GM23338 (cell line): ENCODE measurements at regions not wholly inside any gene's neighbourhood (a gene's known extent, or its start where the extent isn't known, plus 50 kb on each side); places are given as distances from the start of the nearest gene placed in this dataset.

ENCODE experiments used
- ATAC-seq: fragments of 200-7000 bp; cut with Tn5 transposase; 3 replicates; pipeline ENCODE4 v1.9.1; 2020
- DNase-seq: peaks from one replicate; pipeline ENCODE4 v3.0.0-alpha.2; 2015; ENCODE audit warnings: low spot score
- H2AFZ ChIP-seq: fragments of 200-600 bp; sonication (generic); 2 replicates; pipeline ENCODE4 v1.8.0; 2016; ENCODE audit warnings: antibody characterized with exemption, mild to moderate bottlenecking, moderate library complexity
- H3F3A ChIP-seq: fragments of 200-600 bp; sonication (generic); replicated peaks from 2 replicates; pipeline ENCODE4 v1.8.0; 2017; ENCODE audit warnings: antibody characterized with exemption, mixed run types, low read depth
- H3K27ac ChIP-seq: fragments of 200-600 bp; sonication (generic); 2 replicates; pipeline ENCODE4 v1.6.1; 2016; ENCODE audit warnings: low read depth
- H3K27me3 ChIP-seq: fragments of 200-600 bp; sonication (generic); 2 replicates; pipeline ENCODE4 v1.8.0; 2016; ENCODE audit warnings: mild to moderate bottlenecking, mixed run types, moderate library complexity; ENCODE audit not compliant: insufficient read depth
- H3K36me3 ChIP-seq: fragments of 200-600 bp; sonication (generic); 2 replicates; pipeline ENCODE4 v1.8.0; 2016; ENCODE audit warnings: mild to moderate bottlenecking; ENCODE audit not compliant: insufficient read depth
- H3K4me1 ChIP-seq: fragments of 200-600 bp; sonication (generic); 2 replicates; pipeline ENCODE4 v1.8.0; 2016; ENCODE audit warnings: mild to moderate bottlenecking, moderate library complexity; ENCODE audit not compliant: insufficient read depth
- H3K4me2 ChIP-seq: fragments of 200-600 bp; sonication (generic); 2 replicates; pipeline ENCODE4 v1.7.1; 2017; ENCODE audit warnings: mixed run types
- H3K4me3 ChIP-seq: fragments of 200-600 bp; sonication (generic); 2 replicates; pipeline ENCODE4 v1.6.1; 2016; ENCODE audit warnings: mixed run types
- H3K79me2 ChIP-seq: fragments of 200-600 bp; sonication (generic); replicated peaks from 2 replicates; pipeline ENCODE4 v1.8.0; 2017; ENCODE audit warnings: mild to moderate bottlenecking; ENCODE audit not compliant: insufficient read depth
- H3K9me2 ChIP-seq: fragments of 200-600 bp; sonication (generic); 2 replicates; pipeline ENCODE4 v1.8.0; 2017; ENCODE audit not compliant: insufficient read depth
- H4K20me1 ChIP-seq: fragments of 200-600 bp; sonication (generic); replicated peaks from 2 replicates; pipeline ENCODE4 v1.8.0; 2017; ENCODE audit warnings: mild to moderate bottlenecking; ENCODE audit not compliant: insufficient read depth
- H3K27ac Mint-ChIP-seq: 2 replicates; pipeline ENCODE4 v1.8.0; 2020; ENCODE audit warnings: inconsistent platforms, mild to moderate bottlenecking, moderate library complexity, mixed read lengths
- H3K27me3 Mint-ChIP-seq: 3 replicates; pipeline ENCODE4 v1.8.0; 2022; ENCODE audit warnings: low read depth, mild to moderate bottlenecking, moderate library complexity, mixed read lengths, inconsistent platforms; ENCODE audit not compliant: insufficient read depth, poor library complexity
- H3K36me3 Mint-ChIP-seq: 3 replicates; pipeline ENCODE4 v1.8.0; 2021; ENCODE audit warnings: low read depth, mild to moderate bottlenecking, inconsistent platforms, moderate library complexity, mixed read lengths
- H3K4me1 Mint-ChIP-seq: 3 replicates; pipeline ENCODE4 v1.8.0; 2020; ENCODE audit warnings: mild to moderate bottlenecking, inconsistent platforms, mixed read lengths
- H3K4me3 Mint-ChIP-seq: 3 replicates; pipeline ENCODE4 v1.8.0; 2021; ENCODE audit warnings: moderate library complexity, mild to moderate bottlenecking, inconsistent platforms, mixed read lengths
- H3K9me3 Mint-ChIP-seq: 3 replicates; pipeline ENCODE4 v1.8.0; 2020; ENCODE audit warnings: moderate library complexity, mild to moderate bottlenecking, inconsistent platforms, mixed read lengths
- CREB1 ChIP-seq: fragments of 250-450 bp; sonication (Bioruptor Pico); IDR thresholded peaks from 2 replicates; pipeline ENCODE4 v1.5.0; 2020; ENCODE audit warnings: low read depth, mild to moderate bottlenecking, moderate library complexity
- CTCF ChIP-seq, 2 experiments: fragments of 200-600 bp in 1 of 2; sonication (generic) in 1 of 2; conservative IDR thresholded peaks; 2 replicates each; pipeline versions ENCODE4 v1.5.1 to v1.6.1; 2016 to 2017; ENCODE audit warnings: antibody characterized with exemption in 2 of 2, low read depth in 2 of 2, mild to moderate bottlenecking in 2 of 2, moderate library complexity in 1 of 2
- ETS1 ChIP-seq: IDR thresholded peaks from 2 replicates; pipeline ENCODE4 v1.6.1; 2016; ENCODE audit warnings: antibody characterized with exemption
- EZH2 ChIP-seq: fragments of 200-600 bp; sonication (generic); IDR thresholded peaks from one replicate; pipeline ENCODE4 v1.8.0; 2017; ENCODE audit warnings: antibody characterized with exemption, mild to moderate bottlenecking, low read depth; ENCODE audit not compliant: unreplicated experiment
- EZH2phosphoT487 ChIP-seq: fragments of 200-600 bp; sonication (generic); IDR thresholded peaks from one replicate; pipeline ENCODE4 v1.8.1; 2018; ENCODE audit warnings: antibody characterized with exemption; ENCODE audit not compliant: unreplicated experiment
- JUNB ChIP-seq: IDR thresholded peaks from one replicate; pipeline ENCODE4 v1.6.1; 2016; ENCODE audit warnings: antibody characterized with exemption; ENCODE audit not compliant: unreplicated experiment
- POLR2AphosphoS5 ChIP-seq: IDR thresholded peaks from 2 replicates; pipeline ENCODE4 v1.6.1; 2016; ENCODE audit warnings: antibody characterized with exemption, low read depth
- REST ChIP-seq: IDR thresholded peaks from one replicate; pipeline ENCODE4 v1.6.1; 2018; ENCODE audit warnings: antibody characterized with exemption; ENCODE audit not compliant: unreplicated experiment
- STAT1 ChIP-seq: IDR thresholded peaks from one replicate; pipeline ENCODE4 v1.6.1; 2016; ENCODE audit warnings: antibody characterized with exemption; ENCODE audit not compliant: unreplicated experiment
- ZNF462 ChIP-seq: fragments of 250-450 bp; sonication (Bioruptor Pico); IDR thresholded peaks from 2 replicates; pipeline ENCODE4 v1.5.0; 2020; ENCODE audit warnings: mild to moderate bottlenecking, moderate library complexity

GRCh38 chr4:148749403-148749802, 307.2 kb upstream of the NR3C2 start (continued):
- TF ChIP-seq ZNF462 (CRISPR knock-in tag) (no peak), POLR2AphosphoS5 (no peak), EZH2phosphoT487 (no peak), EZH2 (no peak)

- Mint-ChIP-seq H3K9me3 (no peaks in the 10 kb centered on the region), H3K27ac (no peak overlapping the region), H3K4me3 (no peak overlapping the region), H3K4me1 (no peaks in the 10 kb centered on the region), H3K36me3 (no peaks in the 10 kb centered on the region), H3K27me3 (no peaks in the 10 kb centered on the region)
- no peaks in the 10 kb centered on the region for H3K79me2 ChIP-seq
- H3K9me2 ChIP-seq: no peaks in the 10 kb centered on the region
- H3K4me1 ChIP-seq: no peaks in the 10 kb centered on the region
- H4K20me1 ChIP-seq: no peaks in the 10 kb centered on the region
- no peak overlapping the region for H2AFZ ChIP-seq
- H3K27me3 ChIP-seq: no peaks in the 10 kb centered on the region
- ATAC-seq (no peak), DNase-seq (no peak)
- TF ChIP-seq CTCF (conservative IDR thresholded peaks at IDR 0.05; ENCODE audit: low read depth in 2 of 2) (no peak), EZH2phosphoT487 (no peak), EZH2 (no peak), CREB1 (no peak), JUNB (no peak), ETS1 (no peak), REST (no peak), STAT1 (no peak)
- H3K4me2 ChIP-seq: no peak overlapping the region
- H3F3A ChIP-seq: no peaks in the 10 kb centered on the region
- no peak overlapping the region for H3K27ac ChIP-seq
- no peak overlapping the region for H3K4me3 ChIP-seq
- H3K36me3 ChIP-seq: no peaks in the 10 kb centered on the region
Observed at GRCh38 chr4:148747721-148748268, 305.6 kb upstream of the NR3C2 start.
